GM18508 (cell line): ENCODE measurements at regions not wholly inside any gene's neighbourhood (a gene's known extent, or its start where the extent isn't known, plus 50 kb on each side); places are given as distances from the start of the nearest gene placed in this dataset.
A peak's percentile ranks its signal among the peaks of the same experiment; 100 is the strongest.
"Not testable (repeated sequence)": the region's sequence is repeated elsewhere in the genome, so short reads cannot be mapped to it uniquely, and the experiment has no call there.

Source experiments
- ATAC-seq: cut with Tn5 transposase; IDR thresholded peaks from one replicate; pipeline ENCODE4 v1.9.1; 2021; ENCODE audit warnings: moderate number of reproducible peaks; ENCODE audit not compliant: insufficient read depth, unreplicated experiment

- no peak for ATAC-seq
Measured at GRCh38 chr1:178634445-178634844, 90.6 kb upstream of the RALGPS2 start.

- ATAC-seq = no peak
Measured at GRCh38 chr1:178637841-178638240, 87.2 kb upstream of the RALGPS2 start.

- ATAC-seq = no peak
Measured at GRCh38 chr1:178639326-178639725, 85.7 kb upstream of the RALGPS2 start.

- no peak for ATAC-seq
Measured at GRCh38 chr1:178642282-178642681, 82.8 kb upstream of the RALGPS2 start.

- no peak for ATAC-seq
Measured at GRCh38 chr1:178643349-178643748, 81.7 kb upstream of the RALGPS2 start.

- no peak for ATAC-seq
Measured at GRCh38 chr1:178643831-178644230, 81.2 kb upstream of the RALGPS2 start.

GRCh38 chr1:178644308-178645120 lies 80.5 kb upstream of the RALGPS2 start:
- ATAC-seq = no peak

GRCh38 chr1:178645157-178645807 lies 79.8 kb upstream of the RALGPS2 start:
- no peak for ATAC-seq

- no peak for ATAC-seq
Measured at GRCh38 chr1:178645808-178646200, 79.2 kb upstream of the RALGPS2 start.

- no peak for ATAC-seq
Measured at GRCh38 chr1:178646821-178647220, 78.2 kb upstream of the RALGPS2 start.

- ATAC-seq = no peak
Measured at GRCh38 chr1:178648151-178648550, 76.9 kb upstream of the RALGPS2 start.

- no peak for ATAC-seq
Measured at GRCh38 chr1:178649582-178650350, 75.3 kb upstream of the RALGPS2 start.

GRCh38 chr1:178650934-178651511 lies 74.0 kb upstream of the RALGPS2 start:
- no peak for ATAC-seq

GRCh38 chr1:178651742-178652141 lies 73.3 kb upstream of the RALGPS2 start:
- no peak for ATAC-seq

- ATAC-seq = no peak
Measured at GRCh38 chr1:178652506-178653490, 72.2 kb upstream of the RALGPS2 start.

- peak; percentile 49 for ATAC-seq
Measured at GRCh38 chr1:178659789-178660208, 65.2 kb upstream of the RALGPS2 start.

GRCh38 chr1:178660461-178660860 lies 64.6 kb upstream of the RALGPS2 start:
- no peak for ATAC-seq

- ATAC-seq = peak; percentile 68
Measured at GRCh38 chr1:178664278-178664677, 60.8 kb upstream of the RALGPS2 start.

- no peak for ATAC-seq
Measured at GRCh38 chr1:178665579-178665978, 59.5 kb upstream of the RALGPS2 start.

- ATAC-seq = not testable (repeated sequence)
Measured at GRCh38 chr1:178666891-178667290, 58.2 kb upstream of the RALGPS2 start.
